Spleen (tissue), 7 donors: ENCODE measurements at regions not wholly inside any gene's neighbourhood (a gene's known extent, or its start where the extent isn't known, plus 50 kb on each side); places are given as distances from the start of the nearest gene placed in this dataset.

Experiments
- CTCF ChIP-seq, 11 experiments: fragments of 200-600 bp in 7 of 11; fragments of 450-650 bp in 4 of 11; sonication (generic) in 4 of 11; IDR thresholded peaks in 8 of 11; conservative IDR thresholded peaks in 3 of 11; 1 replicate in 7 of 11; 2 replicates in 4 of 11; pipeline versions ENCODE4 v1.4.0 to v1.8.0; 2016 to 2021; ENCODE audit warnings: antibody characterized with exemption in 11 of 11, inconsistent platforms in 4 of 11, mild to moderate bottlenecking in 1 of 11
- POLR2A ChIP-seq, 3 donors: fragments of 450-650 bp; IDR thresholded peaks; one replicate each; pipeline ENCODE4 v1.5.1; 2017; ENCODE audit warnings: antibody characterized with exemption in 3 of 3, mild to moderate bottlenecking in 1 of 3
- POLR2AphosphoS5 ChIP-seq, 3 donors: sonication (generic); formaldehyde crosslinking; IDR thresholded peaks; one replicate each; pipeline ENCODE4 v1.5.1; 2017; ENCODE audit warnings: antibody characterized with exemption in 3 of 3
- donor health status: DM: no; HTN: no; CAD: no; lungs with moderate emphysema.
- donor health status: DM: no; HTN: no; CAD: no.
- donor health status: DM: no; HTN: no; CAD: no.

GRCh38 chr4:28942631-28943030, 1777.5 kb upstream of the PCDH7 start:
- TF ChIP-seq POLR2A (IDR thresholded peaks at IDR 0.05) (no peak), CTCF (IDR thresholded peaks at IDR 0.05 in 8 of 11, conservative IDR thresholded peaks at IDR 0.05 in 3 of 11) (no peak), POLR2AphosphoS5 (IDR thresholded peaks at IDR 0.05) (no peak)
